Fibroblast of lung (primary cell): ENCODE measurements at regions not wholly inside any gene's neighbourhood (a gene's known extent, or its start where the extent isn't known, plus 50 kb on each side); places are given as distances from the start of the nearest gene placed in this dataset.

ENCODE experiments used
- EZH2 ChIP-seq: IDR thresholded peaks from 2 replicates; pipeline ENCODE4 v1.5.1; 2012; ENCODE audit warnings: low read length, control low read depth, mild to moderate bottlenecking; ENCODE audit errors: missing control alignments
- TF ChIP-seq, protein P1 (sequence below), 2 donors: IDR thresholded peaks in 1 of 2; conservative IDR thresholded peaks in 1 of 2; 1 replicate in 1 of 2; 2 replicates in 1 of 2; pipeline ENCODE4 v1.5.1; 2011 to 2012; ENCODE audit warnings: low read length in 2 of 2, control low read depth in 1 of 2, inconsistent platforms in 1 of 2, low read depth in 1 of 2, mild to moderate bottlenecking in 1 of 2

- TF ChIP-seq, protein P1, sequence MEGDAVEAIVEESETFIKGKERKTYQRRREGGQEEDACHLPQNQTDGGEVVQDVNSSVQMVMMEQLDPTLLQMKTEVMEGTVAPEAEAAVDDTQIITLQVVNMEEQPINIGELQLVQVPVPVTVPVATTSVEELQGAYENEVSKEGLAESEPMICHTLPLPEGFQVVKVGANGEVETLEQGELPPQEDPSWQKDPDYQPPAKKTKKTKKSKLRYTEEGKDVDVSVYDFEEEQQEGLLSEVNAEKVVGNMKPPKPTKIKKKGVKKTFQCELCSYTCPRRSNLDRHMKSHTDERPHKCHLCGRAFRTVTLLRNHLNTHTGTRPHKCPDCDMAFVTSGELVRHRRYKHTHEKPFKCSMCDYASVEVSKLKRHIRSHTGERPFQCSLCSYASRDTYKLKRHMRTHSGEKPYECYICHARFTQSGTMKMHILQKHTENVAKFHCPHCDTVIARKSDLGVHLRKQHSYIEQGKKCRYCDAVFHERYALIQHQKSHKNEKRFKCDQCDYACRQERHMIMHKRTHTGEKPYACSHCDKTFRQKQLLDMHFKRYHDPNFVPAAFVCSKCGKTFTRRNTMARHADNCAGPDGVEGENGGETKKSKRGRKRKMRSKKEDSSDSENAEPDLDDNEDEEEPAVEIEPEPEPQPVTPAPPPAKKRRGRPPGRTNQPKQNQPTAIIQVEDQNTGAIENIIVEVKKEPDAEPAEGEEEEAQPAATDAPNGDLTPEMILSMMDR (conservative IDR thresholded peaks at IDR 0.05 in 1 of 2, IDR thresholded peaks at IDR 0.05 in 1 of 2; ENCODE audit: low read depth in 1 of 2, low read length in 2 of 2): no peak
- no peak for TF ChIP-seq EZH2
These were observed 396.3 kb downstream of the LIG4 start for GRCh38 chr13:107819071-107819470.
